Ishikawa (cell line): ENCODE measurements at regions not wholly inside any gene's neighbourhood (a gene's known extent, or its start where the extent isn't known, plus 50 kb on each side); places are given as distances from the start of the nearest gene placed in this dataset.

Experiments used
- CEBPB ChIP-seq: IDR thresholded peaks from 2 replicates; pipeline ENCODE4 v1.6.1; 2012
- CREB1 ChIP-seq: IDR thresholded peaks from 2 replicates; pipeline ENCODE4 v1.6.1; 2012; ENCODE audit warnings: low read depth
- EP300 ChIP-seq: IDR thresholded peaks from 2 replicates; pipeline ENCODE4 v1.6.1; 2012; ENCODE audit warnings: borderline replicate concordance
- FOXM1 ChIP-seq: IDR thresholded peaks from 2 replicates; pipeline ENCODE4 v1.6.1; 2012; ENCODE audit warnings: low read depth, borderline replicate concordance
- MAX ChIP-seq: IDR thresholded peaks from 2 replicates; pipeline ENCODE4 v1.6.1; 2012
- NFIC ChIP-seq: IDR thresholded peaks from 2 replicates; pipeline ENCODE4 v1.6.1; 2012
- RAD21 ChIP-seq: IDR thresholded peaks from 2 replicates; pipeline ENCODE4 v1.6.1; 2012; ENCODE audit warnings: low read depth
- TCF12 ChIP-seq: IDR thresholded peaks from 2 replicates; pipeline ENCODE4 v1.6.1; 2012; ENCODE audit warnings: low read depth
- TEAD4 ChIP-seq: IDR thresholded peaks from 2 replicates; pipeline ENCODE4 v1.6.1; 2012
- USF1 ChIP-seq: IDR thresholded peaks from 2 replicates; pipeline ENCODE4 v1.6.1; 2012
- YY1 ChIP-seq: IDR thresholded peaks from 2 replicates; pipeline ENCODE4 v1.6.1; 2012; ENCODE audit warnings: low read depth

- TF ChIP-seq EP300, result no peak
- TF ChIP-seq NFIC, result no peak
- no peak for TF ChIP-seq TEAD4
- no peak for TF ChIP-seq RAD21
- no peak for TF ChIP-seq CEBPB
- no peak for TF ChIP-seq MAX
- no peak for TF ChIP-seq USF1
- no peak for TF ChIP-seq YY1
- TF ChIP-seq FOXM1, result no peak
- TF ChIP-seq TCF12, result no peak
- no peak for TF ChIP-seq CREB1
Observed at GRCh38 chr13:34311251-34311650, 493.3 kb downstream of the RFC3 start.
